Left hindlimb (tissue), 1 donor: ENCODE measurements at regions not wholly inside any gene's neighbourhood (a gene's known extent, or its start where the extent isn't known, plus 50 kb on each side); places are given as distances from the start of the nearest gene placed in this dataset.

Experiments used
- DNase-seq: peaks from one replicate; pipeline ENCODE4 v3.0.0-alpha.2; 2018

DNA sequence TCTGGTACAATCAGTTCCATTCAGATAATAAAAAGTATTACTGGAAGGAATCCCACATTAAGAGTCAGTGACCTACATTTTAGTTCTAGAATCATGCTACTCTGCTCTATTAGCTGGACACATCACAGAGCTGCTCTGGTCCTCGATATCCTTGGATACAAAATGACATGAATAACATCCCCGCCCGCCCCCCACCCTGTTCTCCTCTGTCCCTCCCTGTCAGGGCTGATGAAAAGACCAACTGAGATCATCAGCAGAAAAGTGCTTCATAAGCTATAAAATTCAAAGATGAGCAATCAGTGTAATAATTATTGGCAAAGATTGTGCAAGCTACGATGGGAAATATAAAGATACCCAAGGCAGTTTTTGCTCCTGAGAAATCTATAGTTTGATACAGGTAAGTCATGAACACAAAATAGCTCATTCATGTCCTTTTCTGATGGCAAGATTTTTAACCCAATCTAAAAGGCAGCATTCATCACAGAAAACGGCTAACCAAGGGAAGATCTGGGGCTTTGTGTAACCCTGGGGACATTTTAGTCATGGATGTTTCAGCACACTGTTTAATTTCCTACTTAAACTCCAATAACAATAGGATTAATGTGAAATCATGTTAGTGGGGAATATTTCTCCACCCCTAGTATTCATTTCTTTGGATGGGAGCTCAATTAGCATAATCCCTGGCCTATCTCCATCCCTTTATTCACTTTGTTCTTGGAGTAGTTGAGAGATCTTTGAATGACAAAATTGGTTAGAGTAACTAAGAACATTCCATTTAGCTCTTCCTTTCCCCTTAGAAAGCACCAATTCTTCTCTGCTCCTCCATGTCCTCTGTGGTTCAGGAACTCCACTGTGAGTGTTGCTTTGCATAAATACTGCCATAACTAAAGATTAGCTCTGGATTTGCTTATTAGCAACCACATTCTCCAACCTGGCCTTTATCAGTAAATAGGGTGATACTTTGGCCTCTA is 459.4 kb upstream of the GRIA1 start:
- DNase-seq, result no peak

DNA sequence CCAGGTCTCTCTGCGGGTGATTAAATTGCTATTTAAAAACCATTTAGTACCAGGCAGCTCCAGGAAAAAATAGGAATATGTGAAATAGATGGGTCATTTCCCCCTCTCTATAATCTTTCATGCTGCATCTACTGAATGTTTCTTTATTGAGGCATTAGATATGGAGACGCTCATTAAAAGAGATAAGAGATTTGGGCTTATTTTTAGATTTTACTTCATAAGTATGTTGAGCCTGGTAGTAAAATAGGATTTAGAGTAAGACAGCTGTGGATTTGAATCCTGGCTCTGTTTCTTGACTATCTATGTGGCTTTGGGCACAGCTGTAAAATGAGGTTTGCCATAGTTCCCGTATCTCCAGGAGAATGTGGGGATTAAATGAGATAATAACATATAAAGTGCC is 451.0 kb upstream of the GRIA1 start:
- DNase-seq, result no peak

DNA sequence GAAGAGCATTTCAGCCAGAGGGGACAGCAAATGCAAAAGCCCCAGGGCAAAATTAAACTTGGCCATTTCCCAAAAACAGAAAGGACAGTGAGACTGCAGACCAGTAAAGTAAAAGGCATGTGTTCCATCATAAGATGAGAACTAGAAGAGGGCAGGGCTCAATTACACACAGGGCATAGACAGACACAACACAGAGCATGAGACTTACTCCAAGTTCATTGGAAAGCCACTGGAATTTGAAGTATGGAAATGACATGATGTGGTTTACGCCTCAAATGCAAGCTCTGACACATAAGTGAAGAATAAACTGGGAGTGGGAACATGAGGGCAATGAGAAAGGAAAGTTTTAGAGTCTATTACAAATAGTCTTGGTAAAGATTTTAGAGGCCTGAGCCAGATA is 446.6 kb upstream of the GRIA1 start:
- no peak for DNase-seq

DNA sequence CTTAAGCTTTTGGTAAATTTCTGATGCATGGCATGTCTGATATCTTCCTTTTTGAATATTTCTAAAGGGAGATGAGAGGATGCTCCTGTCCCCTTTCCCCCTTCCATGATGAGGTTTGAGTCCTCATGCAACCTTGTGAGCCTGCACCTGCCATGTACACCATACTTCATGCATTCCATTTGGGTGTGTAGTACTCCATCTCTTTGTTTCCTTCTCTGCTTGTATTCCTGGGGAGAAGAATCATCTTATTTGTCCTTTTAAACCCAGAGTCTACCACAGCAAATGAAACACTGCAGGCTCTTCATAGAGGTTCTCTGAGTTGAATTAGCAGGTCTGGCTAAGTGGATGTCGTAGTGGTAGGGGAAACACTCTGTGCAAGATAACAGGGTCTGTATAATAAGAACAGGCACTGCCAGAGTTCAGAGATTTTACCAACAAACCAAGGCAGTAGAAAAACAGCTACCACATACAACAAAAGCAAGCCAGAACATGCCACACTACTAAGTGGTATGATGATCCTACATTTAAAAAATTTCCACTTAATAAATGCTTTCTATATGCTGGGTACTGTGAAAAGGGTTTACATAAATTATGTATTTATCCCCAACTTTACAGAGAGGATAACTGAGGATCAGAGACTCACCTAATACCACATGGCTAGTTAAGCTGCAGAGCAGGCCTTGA is 439.8 kb upstream of the GRIA1 start:
- DNase-seq, result no peak

DNA sequence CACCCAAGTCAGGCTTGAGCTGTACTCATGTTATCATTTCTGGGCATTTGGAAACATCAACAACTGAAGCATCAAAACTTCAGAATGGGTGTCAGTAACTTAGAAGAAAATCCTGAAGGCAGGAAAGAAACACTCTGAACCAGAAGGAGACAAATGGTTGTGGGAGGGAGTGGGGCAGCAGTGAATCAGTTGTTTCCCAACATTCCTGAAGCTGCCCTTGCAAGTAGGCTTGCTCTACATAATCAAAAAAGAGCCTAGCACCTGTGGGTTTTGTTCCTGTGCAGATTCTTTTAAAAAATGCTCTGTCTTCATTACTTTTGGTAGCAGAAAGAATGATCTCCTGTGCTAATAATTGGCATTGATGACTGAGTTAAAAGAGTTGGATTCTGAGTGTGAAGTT is 424.2 kb upstream of the GRIA1 start:
- DNase-seq, result no peak

DNA sequence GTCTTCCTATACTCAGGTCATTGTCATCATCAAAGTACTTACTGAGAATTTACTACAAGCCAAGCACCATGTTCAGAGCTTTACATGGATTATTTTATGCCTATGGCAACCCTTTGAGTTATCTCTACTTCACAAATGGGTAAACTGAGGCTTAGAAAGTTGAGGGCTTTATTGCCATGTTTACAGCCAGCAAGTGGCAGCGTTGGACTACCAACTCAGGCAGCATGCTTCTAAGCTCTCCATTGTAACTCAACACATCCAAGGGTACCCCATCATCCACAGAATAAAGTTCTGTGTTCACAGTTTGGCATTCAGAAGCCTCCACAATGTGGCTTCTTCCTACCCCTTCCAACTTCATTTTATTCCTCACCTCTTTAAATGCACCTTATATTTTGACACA is 422.6 kb upstream of the GRIA1 start:
- DNase-seq, result no peak

DNA sequence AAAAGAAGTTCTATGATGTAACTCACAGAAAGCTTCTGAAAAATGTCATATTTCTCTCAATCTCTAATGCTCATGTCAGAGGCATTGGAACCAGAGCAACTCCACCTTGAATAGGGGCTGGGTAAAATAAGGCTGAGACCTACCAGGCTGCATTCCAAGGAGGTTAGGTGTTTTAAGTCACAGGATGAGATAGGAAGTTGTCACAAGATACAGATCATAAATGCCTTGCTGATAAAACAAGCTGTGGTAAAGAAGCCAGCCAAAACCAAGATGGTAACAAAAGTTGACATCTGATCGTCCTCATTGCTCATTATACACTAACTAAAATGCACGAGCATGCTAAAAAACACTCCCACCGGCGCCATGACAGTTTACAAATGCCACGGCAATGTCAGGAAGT is 411.1 kb upstream of the GRIA1 start:
- no peak for DNase-seq

DNA sequence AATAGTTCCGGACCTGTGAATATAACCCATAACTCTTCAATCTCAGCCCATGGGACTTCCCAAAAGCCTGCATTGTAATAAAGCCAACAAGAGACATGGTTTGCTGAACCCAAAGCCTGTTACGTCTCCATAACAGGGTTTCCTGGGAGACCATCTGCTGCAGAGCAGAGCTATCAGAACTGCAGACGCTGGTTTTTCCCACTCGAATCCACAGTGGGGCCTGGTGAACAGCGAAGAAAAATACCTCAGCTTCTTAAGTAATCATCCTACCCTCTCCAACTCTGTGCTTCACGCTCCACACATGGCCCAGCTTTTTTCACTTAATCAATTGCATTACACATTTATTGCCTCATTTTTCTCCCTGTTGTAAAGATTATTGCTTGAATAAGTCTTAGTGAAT is 409.5 kb upstream of the GRIA1 start:
- DNase-seq, result no peak

DNA sequence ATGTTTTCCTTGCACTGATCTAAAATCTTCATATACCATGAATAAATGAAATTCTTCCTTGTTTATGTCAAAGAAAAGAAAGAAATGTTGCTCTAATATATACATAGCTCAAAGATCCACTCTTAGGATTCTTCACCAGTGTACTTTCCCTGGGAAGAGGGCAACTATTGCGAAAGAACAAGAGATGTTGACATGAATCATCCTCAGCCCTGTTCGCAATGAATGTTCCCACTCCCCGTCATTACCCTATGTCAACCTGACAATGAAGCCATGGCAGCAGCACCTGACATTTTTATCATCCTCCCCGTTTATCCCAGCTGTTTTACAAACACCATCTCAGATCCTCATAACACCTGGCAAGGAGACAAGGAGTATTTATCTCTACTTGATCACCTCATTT is 409.1 kb upstream of the GRIA1 start:
- no peak for DNase-seq

DNA sequence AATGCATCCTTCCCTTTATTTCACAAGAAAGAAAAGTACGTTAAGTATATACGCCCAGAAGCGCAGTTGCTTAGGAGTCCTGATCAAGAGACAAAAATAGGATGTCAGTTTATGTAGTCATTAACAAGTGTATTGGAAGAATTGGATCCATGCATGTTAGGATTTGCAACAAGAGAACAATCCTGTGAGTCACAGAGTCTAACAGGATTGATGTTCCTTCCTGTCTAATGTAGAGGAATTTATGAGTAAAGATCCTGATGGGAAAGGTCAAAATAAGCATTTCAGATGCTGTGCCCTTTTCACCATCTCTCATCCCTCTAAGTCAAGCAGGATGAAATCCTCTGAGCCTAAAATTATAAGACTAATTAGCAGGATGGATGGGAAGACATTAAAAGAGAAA is 406.0 kb upstream of the GRIA1 start:
- DNase-seq, result no peak

DNA sequence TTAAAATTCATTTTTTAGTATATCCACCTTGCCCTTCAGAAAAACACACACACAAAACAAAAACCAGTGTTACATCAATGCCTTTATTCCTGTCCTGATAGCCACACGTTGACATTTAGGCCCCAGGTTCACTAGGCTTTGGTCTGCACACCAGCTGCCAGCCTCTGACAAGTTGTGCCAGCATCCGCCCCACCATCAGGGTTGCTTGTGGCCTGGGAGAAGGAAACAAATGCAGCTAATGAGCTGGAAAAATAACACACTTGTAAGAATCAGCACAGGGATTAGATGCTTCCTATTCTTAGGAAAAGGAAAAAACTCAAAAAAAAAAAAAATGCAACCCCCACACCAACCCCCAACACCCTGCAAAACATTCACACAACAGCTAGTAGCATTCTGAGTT is 404.0 kb upstream of the GRIA1 start:
- no peak for DNase-seq

DNA sequence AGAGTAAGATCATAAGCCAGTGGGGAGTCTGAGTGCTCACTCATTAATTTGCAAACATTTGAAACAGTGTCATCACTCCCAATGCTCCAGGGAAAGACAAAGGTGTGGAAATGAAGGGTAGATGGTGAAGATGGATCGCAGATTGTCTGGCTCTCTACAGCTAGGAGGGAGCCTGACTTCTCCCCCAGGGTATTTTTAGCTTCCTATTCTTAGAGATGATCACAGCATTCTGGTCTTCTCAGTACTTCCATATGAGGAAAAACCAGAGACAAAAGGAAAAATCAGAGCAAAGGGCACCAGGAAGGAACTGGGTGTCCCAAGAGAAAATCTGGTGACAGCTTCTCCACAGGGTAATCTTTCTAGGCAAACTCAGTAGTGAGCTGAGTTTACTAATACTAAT is 401.9 kb upstream of the GRIA1 start:
- no peak for DNase-seq

DNA sequence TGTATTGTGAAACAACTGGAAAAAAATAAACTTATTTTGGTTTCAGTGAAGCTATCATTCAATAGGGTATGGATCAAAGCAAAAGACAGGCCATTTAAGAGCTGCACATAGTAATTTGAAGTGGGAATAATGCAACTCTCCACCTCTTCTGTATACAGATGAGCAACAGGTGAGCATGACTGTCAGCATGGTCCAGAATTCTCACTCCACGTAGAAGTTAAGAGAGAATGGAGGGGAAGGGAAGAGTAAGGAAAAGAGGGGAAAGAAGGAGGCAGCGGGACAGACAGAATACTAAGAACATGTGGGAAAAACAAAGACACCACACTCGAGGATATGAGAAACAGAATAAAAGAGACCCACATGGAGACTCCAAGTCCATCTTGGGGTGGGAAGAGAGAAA is 396.1 kb upstream of the GRIA1 start:
- no peak for DNase-seq

DNA sequence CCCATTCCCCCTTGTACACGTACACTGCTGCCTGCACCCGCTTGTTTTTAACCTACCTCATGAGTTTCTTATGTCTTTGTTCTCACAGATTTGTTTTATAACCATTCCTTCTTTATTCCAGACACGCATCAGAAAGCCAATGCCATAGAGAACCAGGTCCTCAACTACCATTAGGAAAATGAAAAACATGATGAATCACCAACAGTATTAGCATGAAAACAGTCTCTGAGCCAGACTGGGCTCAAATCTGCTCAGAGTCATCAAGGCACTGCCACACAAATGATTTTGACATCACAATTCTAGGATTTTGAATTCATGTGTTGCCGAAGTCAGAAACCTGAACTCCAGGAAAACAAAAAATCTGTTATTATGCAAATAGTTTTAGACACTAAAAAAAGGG is 394.1 kb upstream of the GRIA1 start:
- no peak for DNase-seq

DNA sequence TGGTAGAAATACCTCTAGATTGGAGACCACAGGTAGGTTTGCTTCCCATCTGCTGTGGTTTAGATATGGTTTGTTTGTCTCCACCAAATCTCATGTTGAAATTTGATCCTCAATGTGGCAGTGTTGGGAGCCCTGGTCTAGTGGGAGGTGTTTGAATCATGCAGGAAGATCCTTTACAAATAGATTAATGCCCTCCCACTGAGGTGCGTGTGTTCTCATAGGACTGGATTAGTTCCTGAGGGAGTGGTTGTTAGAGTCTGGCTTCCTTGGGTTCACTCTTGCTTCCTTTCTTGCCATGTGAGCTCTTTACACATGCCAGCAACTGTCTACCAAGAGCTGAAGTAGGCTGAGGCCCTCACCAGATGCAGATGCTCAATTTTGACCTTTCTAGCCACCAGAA is 391.1 kb upstream of the GRIA1 start:
- no peak for DNase-seq

DNA sequence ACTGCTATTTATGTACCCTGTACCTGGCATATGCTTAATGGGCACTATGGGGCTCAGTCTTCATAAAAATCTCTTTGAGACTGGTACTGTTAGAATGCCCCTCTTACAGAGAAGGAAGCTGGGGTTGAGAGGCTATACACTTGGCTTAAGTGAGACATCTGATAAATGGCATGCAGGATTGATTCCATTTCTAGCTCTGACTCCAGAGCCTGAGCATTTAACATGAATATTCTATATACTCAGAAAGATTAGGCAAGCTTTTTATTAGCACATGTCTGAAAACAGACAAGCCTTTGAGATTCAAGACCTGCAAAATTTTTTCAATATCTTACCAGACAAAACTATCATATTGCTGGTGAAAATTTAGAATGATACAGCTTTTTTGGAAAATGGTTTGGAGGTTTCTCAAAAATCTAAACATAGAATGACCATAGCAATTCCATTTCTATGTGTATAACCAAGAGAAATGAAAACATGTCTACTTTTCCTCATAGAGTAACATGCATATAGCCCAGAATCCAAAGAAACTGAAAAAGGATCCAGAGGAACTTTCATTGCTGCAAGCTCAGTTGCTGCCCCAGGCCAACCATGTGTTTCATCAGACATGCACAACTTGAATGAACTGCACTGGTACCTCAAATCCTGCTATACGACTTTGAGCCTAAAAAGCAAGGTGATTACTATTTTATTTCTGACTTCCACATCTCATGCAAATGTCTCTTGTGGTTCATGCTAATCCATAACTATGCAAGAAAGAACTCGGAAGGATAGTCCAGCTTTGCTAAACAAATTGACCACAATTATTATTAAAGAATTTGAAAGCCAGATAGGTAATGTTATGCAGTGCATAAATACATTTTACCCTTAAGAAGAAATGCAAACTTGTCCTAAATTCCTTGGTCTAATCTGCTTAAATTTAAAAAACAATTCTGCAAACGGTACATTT is 389.0 kb upstream of the GRIA1 start:
- no peak for DNase-seq

DNA sequence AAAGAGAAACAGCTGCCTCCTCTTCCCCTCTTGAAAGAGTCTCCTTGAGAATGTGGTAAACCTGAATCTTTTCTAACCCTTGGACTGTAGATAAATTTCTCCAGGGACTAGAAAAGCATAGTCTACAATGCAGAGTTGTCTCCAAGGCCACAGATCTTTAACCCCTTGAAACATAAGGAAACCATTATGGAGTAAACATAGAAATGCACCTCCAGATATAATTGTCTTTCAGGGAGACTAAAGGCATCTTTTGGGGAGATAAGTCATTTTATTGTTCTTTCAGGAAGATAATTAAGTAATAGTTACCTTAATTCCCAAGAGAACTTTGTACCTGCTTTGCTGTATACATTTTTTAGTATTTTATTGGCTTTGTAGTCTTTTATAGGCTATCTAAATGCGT is 373.6 kb upstream of the GRIA1 start:
- no peak for DNase-seq

DNA sequence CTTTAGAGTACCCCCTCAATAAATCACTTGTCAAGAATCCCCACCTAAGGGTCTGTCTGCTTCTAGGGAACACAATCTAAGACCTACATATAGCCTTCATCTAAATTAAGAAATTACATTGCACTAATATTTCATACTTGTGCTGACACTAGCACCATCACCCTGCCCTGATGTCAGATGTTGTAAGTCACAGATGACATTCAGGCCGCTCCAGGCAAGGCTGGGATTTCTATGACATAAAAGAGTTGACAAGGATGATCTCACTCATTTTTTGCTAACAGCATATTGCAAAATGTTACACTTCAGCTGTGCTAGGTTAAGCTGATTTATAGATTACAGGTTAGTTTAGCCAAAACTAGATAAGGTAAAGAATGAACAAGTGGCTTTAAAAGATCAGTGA is 372.5 kb upstream of the GRIA1 start:
- DNase-seq, result no peak

DNA sequence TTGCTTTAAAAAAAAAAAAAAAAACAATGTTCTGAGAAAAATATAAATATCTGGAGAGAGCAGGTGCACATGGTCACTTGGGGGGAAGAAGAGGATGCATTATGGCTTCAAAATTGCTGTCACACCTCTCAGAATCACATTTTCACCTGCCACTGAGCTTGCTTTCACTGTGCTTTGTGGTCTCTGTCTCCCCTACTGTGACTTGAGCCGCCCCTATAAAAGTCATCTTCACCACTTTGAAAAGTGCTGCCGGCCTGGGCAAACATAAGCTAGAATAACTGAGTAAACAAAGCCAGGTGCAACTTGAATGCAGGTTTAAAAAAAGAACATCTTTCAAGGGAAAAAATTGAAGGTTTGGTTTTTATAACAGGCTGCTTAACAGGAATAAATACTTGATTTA is 368.1 kb upstream of the GRIA1 start:
- no peak for DNase-seq

DNA sequence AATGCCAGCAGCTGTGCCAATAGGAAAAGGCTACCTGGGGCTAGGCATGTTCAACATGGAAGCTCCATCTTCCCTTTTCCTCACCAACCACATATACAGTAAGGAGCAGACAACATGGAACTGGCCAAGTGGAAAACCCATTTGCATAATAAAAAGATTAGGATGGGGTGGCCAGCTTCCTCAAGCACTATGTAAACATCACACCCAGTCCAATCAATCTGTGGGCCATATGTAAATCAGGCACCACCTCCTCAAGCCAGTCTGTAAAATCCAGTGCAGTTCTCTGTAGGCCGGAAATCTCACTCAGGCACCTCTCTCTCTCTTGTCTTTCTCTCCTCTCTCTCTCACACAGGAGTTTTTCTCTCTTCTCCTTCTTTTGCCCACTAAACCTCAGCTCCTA is 360.2 kb upstream of the GRIA1 start:
- no peak for DNase-seq

DNA sequence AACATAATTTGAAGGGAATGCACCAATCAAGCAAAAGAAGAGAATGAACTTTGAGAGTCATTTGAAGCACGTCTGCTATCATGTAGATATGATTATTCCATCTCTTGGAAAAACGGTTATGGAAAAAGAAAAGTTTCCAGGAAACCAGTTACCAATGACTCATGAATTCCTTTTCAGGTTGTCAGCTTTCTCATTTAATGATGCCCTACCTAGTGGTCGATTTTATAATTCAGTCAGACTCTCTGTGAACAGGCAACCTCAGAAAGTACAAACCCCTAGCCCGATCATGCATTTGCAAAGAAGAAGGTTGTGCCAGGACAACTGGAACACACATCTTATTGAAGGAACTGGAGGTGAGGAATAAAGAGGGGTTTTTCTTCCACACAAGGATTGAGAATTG is 355.1 kb upstream of the GRIA1 start:
- DNase-seq, result no peak

DNA sequence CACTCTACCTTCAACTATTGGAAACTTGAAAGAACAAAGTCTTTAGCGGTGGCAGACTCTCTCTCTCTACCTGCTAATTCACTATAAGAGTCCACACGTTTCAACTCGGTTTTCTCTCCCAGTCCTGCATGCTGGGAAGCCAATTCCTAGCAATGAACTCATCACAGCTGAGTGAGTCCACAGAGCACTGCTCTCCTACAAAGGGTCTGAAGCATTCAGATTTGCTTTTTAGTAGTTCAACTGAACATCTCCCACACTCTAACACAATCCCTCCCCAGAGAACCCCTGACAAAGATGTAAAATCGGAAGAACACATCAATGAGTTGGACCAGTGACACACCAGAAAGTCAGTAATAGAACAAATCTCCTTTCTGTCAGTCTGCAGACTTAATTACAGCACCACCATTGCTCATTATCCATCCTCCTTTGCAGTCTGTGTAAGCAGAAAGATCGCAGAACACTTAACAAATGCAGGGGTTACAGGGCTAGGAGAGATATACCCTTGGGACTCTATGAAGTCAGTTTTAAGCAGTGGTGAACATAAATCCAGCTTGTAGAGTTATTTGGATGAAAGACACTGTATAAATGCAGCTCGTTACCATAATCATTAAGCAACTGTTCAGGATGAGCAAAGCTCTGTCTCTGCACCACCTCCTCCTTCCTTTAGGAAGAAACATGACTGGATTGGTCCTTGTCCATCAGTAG is 353.4 kb upstream of the GRIA1 start:
- DNase-seq, result no peak
